Colon (tissue), 2 donors: ENCODE measurements at regions not wholly inside any gene's neighbourhood (a gene's known extent, or its start where the extent isn't known, plus 50 kb on each side); places are given as distances from the start of the nearest gene placed in this dataset.
"Not testable (repeated sequence)": the region's sequence is repeated elsewhere in the genome, so short reads cannot be mapped to it uniquely, and the experiment has no call there.

Source experiments
- FAIRE-seq: peaks from 2 replicates; lab custom pipeline; 2012; peaks lifted over from hg19 to GRCh38; lab: Jason Lieb, UNC
- donor health status: control.
- donor health status: control.

DNA sequence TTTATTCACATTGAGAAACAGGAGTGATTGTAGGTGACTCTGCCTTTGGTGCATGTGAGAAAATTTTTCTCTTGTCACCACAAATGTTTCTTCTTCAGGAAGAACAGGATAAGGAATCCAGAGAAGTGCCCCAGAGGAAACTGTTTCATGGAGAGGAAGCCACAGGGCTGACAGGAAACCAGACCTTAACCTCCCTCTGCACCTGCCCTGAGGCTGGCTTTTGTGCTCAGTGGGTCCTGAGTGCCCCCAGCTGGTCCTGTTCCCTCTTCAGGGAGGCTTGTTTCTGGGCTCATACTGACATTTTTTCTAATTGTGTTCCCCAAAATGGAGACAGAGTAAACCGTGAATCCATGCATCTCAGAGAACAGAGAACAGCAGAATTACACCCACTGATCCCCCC is 546.3 kb downstream of the GOLGA6L6 start:
- not testable (repeated sequence) for FAIRE-seq

DNA sequence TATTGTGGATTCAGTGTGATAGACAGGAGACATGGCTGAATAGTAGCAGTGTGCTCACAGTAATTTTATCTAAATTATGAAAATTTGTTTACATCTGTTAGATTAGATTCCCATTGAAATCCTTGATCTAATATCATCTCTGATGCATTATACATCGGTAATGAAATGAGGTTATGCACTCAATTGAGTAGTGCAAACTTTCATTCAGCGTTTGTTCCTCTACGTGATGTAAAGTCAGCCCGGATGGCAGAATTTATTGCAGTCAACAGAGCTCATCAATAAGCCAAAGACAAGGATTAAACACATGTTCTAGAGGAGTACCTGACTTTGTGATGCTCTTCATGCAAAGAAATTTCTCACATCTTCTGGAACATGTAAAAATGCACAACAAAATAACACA is 549.2 kb downstream of the GOLGA6L6 start:
- no peak for FAIRE-seq

DNA sequence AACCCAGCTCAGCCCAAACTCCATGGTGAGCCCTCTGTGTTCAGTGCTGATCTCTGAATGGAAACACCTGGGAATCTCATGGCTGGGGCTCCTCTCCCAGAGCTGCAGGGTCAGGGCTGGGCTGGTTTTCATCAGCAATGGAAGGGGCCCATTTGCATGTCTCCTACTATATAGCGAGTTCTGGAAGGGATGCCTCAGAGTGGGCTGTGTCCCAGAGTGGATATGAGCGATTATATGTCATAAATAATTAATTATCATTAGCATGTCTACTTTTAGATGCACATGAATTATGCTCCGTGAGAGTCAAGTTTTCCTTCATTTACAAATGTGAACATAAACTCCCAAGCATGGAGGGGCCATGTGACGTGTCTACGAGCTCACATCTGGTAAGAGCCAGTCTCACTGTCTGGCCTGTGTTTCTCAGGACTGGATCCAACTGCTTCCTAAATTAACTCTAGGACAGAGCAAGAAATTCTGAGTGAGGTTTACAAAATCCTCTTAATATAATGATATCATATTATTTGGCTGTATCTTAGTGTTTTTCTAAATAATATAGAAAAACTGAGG is 553.4 kb downstream of the GOLGA6L6 start:
- no peak for FAIRE-seq

DNA sequence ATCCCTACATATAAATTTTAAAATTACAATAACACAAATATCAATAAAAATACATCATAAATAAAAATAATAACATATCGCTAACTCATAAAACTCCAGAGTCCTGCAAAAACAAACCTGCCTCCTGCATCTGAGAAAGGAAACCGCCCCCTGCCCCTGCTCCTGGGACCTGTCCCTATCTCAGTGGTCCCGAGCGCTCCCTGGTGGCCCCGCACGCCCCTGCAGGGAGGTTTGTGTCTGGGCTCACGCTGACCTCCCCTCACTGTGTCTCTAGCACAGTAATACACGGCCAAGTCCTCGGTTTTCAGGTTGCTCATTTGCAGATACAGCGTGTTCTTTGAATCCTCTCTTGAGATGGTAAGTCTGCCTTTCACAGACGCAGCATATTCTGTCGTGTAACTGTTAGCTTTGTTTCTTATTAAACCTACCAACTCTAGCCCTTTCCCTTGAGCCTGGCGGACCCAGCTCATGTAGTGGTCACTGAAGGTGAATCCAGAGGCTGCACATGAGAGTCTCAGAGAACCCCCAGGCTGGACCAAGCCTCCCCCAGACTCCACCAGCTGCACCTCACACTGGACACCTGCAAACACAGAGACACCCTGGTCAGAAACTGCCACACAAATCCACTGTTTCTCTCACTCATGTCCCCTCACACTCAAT is 554.1 kb downstream of the GOLGA6L6 start:
- no peak for FAIRE-seq

DNA sequence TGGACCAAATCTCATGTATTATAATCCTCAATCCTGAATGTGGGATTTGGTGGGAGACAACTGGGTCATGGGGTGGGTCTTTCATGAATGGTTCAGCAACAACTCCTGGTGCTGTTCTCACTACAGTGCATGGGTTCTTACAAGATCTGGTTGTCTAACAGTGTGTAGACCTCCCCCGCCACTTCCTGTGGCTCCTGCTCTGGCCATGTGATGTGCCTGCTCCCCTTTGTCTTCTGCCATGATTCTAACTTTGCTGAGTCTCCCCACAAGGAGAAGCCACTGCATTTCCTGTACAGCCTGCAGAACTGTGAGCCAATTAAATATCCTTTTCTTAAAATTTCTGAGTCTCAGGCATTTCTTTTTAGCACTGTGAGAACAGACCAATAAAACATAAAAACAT is 557.5 kb downstream of the GOLGA6L6 start:
- FAIRE-seq, result no peak

DNA sequence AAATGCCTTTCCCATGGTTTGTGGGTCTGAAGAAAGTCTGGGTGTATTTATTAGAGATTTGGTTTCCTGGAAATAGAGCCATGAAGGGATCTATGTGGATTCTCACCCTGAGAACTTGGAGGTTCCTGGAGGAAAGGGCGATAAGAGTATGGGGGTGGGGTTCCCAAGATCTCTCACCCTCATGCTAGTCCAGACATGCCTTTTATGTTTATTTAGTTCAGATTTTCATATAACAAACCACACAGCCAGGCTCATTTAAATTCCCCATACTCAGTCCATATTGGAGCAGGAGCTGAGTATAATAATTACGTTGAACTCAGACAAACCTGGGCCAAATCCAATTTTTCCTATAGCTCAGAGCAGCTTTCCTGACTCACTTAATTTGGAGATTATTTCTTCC is 566.6 kb downstream of the GOLGA6L6 start:
- FAIRE-seq, result no peak

DNA sequence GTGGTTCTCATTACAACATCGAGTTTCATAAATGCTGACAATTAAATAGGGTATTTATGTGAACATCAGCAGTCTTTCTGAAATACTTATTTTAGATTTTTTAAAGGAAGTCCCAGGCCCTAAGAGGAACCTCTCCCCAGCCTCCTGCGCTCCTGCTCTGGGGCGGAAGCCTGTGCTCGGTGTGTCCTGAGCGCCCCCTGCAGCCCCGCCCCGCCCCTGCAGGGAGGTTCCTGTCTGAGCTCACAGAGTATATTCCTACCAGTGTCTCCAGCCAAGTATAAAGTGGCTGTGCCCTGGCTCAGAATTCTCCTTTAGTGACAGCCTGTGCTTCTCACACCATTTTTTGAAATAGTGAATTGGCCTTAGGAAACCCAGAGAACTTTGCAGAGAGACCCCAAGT is 567.9 kb downstream of the GOLGA6L6 start:
- no peak for FAIRE-seq

DNA sequence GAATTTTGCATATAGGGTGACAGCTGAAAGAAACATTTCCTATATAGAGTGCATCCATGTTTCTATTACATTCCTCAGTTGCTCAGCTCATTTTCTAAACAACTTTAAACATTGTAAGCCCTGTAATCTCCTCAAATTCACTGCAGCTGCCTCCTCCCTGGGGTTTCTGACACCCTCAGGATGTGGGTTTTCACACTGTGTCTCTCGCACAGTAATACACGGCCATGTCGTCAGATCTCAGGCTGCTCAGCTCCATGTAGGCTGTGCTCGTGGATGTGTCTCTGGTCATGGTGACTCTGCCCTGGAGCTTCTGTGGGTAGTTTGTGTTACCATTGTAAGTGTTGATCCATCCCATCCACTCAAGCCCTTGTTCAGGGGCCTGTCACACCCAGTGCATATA is 569.0 kb downstream of the GOLGA6L6 start:
- FAIRE-seq, result not testable (repeated sequence)

DNA sequence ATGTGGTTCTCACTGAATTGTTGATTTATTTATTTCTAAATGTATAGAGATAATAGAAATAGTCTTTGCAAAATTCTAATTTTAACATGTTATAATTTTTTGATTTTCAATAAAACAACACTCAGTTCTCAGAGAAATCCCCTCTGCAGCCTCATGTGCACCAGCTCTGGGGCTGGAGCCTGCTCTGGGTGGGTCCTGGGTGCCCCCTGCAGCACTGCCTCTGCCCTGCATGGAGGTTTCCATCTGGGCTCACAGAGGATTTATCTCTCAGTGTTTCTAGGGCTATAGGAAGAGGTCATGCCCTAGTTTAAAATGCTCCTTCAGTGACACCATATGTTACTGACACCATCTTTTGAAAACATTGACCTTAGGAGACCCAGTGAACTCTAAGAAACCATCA is 576.0 kb downstream of the GOLGA6L6 start:
- not testable (repeated sequence) for FAIRE-seq

DNA sequence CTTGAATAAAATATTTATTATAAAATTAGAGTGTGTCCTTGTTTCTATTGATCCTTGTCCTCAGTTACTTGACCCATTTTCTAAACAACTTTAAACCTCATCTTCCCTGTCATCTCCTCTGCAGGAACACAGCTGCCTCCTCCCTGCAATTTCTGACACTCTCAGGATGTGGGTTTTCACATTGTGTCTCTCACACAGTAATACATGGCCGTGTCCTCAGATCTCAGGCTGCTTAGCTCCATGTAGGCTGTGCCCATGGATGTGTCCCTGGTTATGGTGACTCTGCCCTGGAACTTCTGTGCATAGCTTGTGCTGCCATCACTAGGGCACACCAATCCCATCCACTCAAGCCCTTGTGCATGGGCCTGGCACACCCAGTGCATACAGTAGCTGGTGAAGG is 577.1 kb downstream of the GOLGA6L6 start:
- not testable (repeated sequence) for FAIRE-seq

DNA sequence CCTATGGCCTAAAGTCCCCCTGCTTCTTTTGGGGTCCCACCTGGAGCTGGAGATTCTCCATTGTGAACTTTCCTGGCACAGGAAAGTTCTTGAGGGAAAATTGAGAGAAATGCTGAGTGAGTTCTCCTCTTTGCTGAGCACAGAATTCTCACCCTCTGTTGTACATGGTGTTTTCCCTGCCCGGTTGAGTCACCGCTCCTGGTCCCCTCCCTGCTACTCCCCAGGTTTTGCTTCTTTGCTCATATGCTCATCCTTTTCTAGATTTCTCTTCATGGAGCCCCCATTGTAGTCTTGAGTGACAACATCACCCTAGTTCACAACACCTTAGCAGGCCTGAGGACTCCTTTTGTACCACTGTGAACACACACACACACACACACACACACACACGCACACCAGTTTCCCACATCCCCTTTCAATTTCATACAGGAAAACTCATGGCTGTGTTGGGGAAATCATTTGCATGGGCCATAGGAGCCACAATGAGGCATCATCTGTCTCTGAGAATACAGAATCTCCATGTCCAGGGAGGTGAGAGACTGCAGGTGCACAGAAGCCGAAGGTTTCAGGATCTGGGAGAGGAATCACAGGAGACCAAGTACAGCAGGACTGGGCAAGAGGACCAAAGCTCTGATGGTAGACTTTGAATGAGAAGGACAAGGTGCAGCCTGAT is 585.3 kb downstream of the GOLGA6L6 start:
- FAIRE-seq, result no peak

DNA sequence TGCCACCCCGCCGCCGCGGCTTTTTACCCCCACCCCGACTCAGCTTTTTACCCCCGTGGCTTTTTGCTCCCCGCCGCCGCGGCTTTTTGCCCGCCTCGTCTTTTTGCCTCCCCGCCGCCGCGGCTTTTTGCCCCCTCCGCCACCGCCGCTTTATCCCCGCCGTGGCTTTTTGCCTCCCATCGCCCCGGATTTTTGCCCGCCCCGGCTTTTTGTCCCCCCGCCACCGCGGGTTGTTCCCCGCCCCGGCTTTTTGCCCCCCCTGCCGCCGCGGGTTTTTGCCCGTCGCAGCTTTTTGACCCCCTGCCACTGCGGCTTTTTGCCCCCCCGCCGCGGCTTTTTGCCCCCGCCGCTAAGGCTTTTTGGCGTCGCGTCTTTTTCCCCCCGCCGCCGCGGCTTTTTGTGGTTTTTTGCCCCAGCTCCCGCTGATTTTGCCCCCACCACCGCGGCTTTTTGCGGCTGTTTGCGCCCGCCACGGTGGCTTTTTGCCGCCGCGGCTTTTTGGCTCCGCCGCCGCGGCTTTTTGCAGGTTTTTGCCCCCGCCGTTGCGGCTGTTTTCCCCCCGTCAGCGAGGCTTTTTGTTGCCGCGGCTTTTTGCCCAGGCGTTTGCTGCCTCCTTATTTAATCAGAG is 597.2 kb downstream of the GOLGA6L6 start:
- no peak for FAIRE-seq

DNA sequence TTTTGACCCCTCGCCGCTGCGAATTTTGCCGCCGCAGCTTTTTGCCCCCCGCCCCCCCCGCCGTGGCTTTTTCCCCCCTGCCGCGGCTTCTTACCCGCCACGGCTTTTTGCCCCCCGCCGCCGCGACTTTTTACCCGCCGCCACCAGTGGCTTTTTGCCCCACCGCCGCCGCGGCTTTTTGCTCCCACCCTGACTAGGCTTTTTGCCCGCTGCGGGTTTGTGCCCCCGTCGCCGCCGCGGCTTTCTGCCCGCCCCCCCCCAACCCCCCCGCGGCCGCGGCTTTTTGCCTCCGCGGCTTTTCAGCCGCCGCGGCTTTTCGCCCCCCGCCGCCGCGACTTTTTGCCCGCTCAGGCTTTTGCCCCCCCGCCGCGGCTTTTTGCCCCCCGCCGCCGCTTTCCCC is 598.1 kb downstream of the GOLGA6L6 start:
- no peak for FAIRE-seq

DNA sequence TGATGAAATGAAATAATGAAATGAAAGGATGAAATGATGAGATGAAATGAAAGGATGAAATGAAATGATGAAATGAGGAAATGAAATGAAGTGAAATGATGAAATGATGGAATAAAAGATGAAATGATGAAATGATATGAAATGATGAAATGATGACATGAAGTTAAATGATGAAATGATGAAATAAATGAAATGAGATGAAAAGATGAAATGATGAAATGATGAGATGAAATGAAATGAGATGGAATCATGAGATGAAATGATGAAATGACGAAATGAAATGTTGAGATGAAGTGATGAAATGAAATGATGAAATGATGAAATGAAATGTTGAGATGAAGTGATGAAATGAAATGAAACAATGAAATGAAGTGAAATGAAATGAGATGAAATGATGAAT is 638.3 kb downstream of the GOLGA6L6 start:
- not testable (repeated sequence) for FAIRE-seq

DNA sequence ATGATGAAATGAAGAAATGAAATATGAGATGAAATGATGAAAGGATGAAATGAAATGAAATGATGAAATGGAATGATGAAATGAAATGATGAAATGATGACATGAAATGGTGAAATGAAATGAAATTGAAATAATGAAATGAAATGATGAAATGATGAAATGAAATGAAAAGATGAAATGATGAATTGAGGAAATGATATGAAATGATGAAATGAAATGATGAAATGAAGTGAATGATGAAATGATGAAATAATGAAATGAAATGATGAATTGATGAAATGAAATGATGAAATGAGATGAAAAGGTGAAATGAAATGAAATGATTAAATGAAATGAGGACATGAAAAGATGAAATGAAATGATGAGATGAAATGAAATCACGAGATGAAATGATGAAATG is 639.2 kb downstream of the GOLGA6L6 start:
- not testable (repeated sequence) for FAIRE-seq

DNA sequence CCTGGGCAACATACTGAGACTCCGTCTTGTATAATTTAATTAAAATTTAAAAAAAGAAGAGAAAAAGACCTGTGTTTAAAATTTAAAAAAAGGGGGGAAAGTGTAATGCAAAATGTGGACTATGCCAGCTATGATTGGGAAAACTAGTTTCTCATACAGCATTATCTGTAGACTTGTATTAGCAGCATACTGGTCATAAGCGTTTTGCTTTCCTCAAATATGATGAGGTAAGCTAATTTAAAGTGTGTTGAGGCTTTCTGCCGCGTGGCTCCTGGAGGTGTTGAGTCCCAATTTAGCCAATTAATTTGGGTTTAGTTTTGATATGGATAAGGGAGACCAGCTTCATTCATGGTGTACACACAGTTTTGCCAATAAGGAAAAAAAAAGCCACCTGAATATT is 640.2 kb downstream of the GOLGA6L6 start:
- not testable (repeated sequence) for FAIRE-seq

DNA sequence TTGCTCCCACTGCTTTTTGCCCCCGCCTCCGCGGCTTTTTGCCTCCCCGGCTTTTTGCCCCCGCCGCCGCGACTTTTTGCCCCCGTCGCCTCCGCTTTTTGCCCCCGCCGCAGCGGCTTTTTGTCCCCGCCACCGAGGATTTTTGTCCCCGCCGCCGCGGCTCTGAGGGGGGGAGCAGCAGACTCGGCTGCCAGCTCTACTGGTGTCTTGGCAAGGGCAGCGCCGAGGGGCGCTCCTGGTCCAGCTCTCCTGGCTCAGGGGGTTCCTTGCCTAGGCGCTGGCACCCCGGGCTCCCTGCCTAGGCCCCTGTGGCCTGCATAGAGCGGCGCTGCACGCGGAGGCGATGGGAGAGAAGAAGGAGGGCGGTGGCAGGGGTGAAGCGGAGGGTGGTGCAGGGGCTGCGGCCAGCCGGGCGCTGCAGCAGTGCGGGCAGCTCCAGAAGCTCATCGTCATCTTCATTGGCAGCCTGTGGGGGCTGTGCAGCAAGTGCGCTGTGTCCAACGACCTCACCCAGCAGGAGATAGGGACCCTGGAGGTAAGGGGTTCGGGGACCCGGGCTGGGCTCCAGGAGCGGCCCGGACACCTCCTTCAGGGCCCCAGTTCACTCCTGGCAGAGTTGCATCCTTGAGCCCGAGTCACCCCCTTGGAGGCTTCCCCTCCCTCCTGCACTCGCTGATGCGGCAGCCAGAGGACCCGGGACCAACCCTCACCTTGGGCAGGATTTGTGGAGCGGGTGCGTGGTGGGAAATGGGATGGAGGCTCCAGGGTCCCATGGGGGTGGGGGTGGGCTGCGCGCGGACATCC is 642.4 kb downstream of the GOLGA6L6 start:
- no peak for FAIRE-seq

DNA sequence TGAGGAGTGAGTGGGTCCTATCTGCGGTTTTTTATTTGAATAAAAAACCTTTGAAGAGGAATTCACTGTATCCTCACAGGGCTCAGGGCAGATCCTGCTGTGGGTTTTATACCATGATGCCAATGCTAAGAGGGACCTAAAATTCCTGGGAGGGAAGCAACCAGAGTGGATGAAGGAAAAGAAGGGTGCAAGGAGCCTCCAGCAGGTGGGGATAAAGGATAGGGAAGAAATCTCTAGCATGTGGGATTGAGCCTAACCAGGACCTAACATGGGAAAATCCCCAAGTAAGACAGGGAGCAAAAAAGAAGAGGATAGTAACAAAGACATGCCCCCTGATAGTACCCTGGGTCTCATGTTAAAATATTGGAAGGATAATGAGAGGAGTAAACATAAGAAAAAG is 652.8 kb downstream of the GOLGA6L6 start:
- FAIRE-seq, result not testable (repeated sequence)

DNA sequence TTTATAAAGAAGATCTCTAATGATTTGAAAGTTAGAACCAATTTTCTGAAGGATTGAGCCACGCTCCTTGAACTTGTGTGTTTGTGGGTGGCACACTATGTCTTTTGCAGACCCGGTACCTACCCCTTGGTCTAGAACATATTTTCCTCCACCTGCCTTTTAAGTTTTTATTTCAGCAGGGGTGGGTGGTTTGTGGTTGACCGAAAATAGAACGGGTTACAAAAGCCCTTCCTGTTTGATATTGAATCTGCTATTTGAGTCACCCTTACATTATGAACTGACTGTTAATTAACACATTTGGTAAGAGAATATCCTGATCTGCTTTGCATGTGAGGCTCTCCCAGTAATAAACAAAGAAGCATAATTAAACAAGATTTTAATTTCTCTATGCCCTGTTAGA is 697.5 kb downstream of the GOLGA6L6 start:
- not testable (repeated sequence) for FAIRE-seq
